ENCODE measurements at regions not wholly inside any gene's neighbourhood (a gene's known extent, or its start where the extent isn't known, plus 50 kb on each side); places are given as distances from the start of the nearest gene placed in this dataset.

DNA sequence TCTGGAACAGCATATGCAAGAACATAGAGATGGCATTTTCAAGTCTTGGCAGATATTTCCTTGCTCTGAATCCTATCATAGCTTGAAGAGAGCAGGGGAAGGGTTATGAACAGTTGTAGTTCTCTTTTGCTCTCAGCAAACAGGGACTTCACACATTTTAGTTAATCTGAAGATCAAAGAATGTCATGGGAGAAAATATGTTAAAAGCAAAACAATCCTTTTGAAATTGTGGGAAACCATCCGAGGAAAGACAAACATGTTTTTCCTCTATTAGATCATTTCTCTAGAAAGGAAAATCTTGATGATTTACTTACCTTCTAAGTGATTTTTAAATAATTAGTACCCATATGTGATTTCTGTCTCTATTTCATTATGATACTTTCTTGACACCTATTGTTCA is 77.8 kb upstream of the DCBLD2 start:
- TF ChIP-seq, protein P1, sequence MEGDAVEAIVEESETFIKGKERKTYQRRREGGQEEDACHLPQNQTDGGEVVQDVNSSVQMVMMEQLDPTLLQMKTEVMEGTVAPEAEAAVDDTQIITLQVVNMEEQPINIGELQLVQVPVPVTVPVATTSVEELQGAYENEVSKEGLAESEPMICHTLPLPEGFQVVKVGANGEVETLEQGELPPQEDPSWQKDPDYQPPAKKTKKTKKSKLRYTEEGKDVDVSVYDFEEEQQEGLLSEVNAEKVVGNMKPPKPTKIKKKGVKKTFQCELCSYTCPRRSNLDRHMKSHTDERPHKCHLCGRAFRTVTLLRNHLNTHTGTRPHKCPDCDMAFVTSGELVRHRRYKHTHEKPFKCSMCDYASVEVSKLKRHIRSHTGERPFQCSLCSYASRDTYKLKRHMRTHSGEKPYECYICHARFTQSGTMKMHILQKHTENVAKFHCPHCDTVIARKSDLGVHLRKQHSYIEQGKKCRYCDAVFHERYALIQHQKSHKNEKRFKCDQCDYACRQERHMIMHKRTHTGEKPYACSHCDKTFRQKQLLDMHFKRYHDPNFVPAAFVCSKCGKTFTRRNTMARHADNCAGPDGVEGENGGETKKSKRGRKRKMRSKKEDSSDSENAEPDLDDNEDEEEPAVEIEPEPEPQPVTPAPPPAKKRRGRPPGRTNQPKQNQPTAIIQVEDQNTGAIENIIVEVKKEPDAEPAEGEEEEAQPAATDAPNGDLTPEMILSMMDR (IDR thresholded peaks at IDR 0.05; ENCODE audit: insufficient read depth, low read depth, low read length) = no peak
- TF ChIP-seq EZH2 (IDR thresholded peaks at IDR 0.05; ENCODE audit: insufficient read depth, low read length) = no peak
